IPS-18a (cell line): ENCODE measurements at regions not wholly inside any gene's neighbourhood (a gene's known extent, or its start where the extent isn't known, plus 50 kb on each side); places are given as distances from the start of the nearest gene placed in this dataset.

ENCODE experiments used
- H3K27ac ChIP-seq: one replicate; pipeline ENCODE4 v1.5.1; 2013; ENCODE audit warnings: low read length
- H3K27me3 ChIP-seq: one replicate; pipeline ENCODE4 v1.6.1; 2013; ENCODE audit warnings: mild to moderate bottlenecking, low read length; ENCODE audit not compliant: control insufficient read depth, insufficient read depth
- H3K36me3 ChIP-seq: one replicate; pipeline ENCODE4 v1.6.1; 2013; ENCODE audit warnings: low read depth, low read length; ENCODE audit not compliant: control insufficient read depth
- H3K4me1 ChIP-seq: one replicate; pipeline ENCODE4 v1.6.1; 2013; ENCODE audit warnings: low read depth, low read length; ENCODE audit not compliant: control insufficient read depth
- H3K4me3 ChIP-seq: one replicate; pipeline ENCODE4 v1.5.1; 2013; ENCODE audit warnings: low read length
- H3K9ac ChIP-seq: one replicate; pipeline ENCODE4 v1.6.1; 2013; ENCODE audit warnings: mild to moderate bottlenecking, low read length, moderate library complexity
- H3K9me3 ChIP-seq: one replicate; pipeline ENCODE4 v1.6.1; 2013; ENCODE audit warnings: low read depth, low read length; ENCODE audit not compliant: control insufficient read depth

GRCh38 chr7:47154791-47155190 lies 427.1 kb downstream of the TNS3 start:
- H3K4me3 ChIP-seq: no peak overlapping the region
- no peaks in the 10 kb centered on the region for H3K27me3 ChIP-seq
- no peaks in the 10 kb centered on the region for H3K9me3 ChIP-seq
- no peaks in the 10 kb centered on the region for H3K36me3 ChIP-seq
- H3K9ac ChIP-seq: no peak overlapping the region
- peaks cover 7% of the 10 kb centered on the region for H3K4me1 ChIP-seq
- H3K27ac ChIP-seq: no peak overlapping the region

- H3K36me3 ChIP-seq: no peaks in the 10 kb centered on the region
- peaks cover 7% of the 10 kb centered on the region for H3K4me1 ChIP-seq
- no peak overlapping the region for H3K4me3 ChIP-seq
- H3K9me3 ChIP-seq: no peaks in the 10 kb centered on the region
- H3K9ac ChIP-seq: no peak overlapping the region
- H3K27me3 ChIP-seq: no peaks in the 10 kb centered on the region
- no peak overlapping the region for H3K27ac ChIP-seq
Measured at GRCh38 chr7:47153576-47153975, 428.3 kb downstream of the TNS3 start.

GRCh38 chr7:47153058-47153457 lies 428.9 kb downstream of the TNS3 start:
- no peak overlapping the region for H3K4me3 ChIP-seq
- no peak overlapping the region for H3K27ac ChIP-seq
- H3K27me3 ChIP-seq: no peaks in the 10 kb centered on the region
- H3K4me1 ChIP-seq: peaks cover 7% of the 10 kb centered on the region
- H3K36me3 ChIP-seq: no peaks in the 10 kb centered on the region
- H3K9me3 ChIP-seq: no peaks in the 10 kb centered on the region
- H3K9ac ChIP-seq: no peak overlapping the region

- H3K4me3 ChIP-seq: no peak overlapping the region
- no peaks in the 10 kb centered on the region for H3K27me3 ChIP-seq
- H3K36me3 ChIP-seq: no peaks in the 10 kb centered on the region
- H3K4me1 ChIP-seq: peaks cover 7% of the 10 kb centered on the region
- H3K9me3 ChIP-seq: no peaks in the 10 kb centered on the region
- H3K9ac ChIP-seq: no peak overlapping the region
- H3K27ac ChIP-seq: no peak overlapping the region
Measured at GRCh38 chr7:47152307-47152706, 429.6 kb downstream of the TNS3 start.

GRCh38 chr7:47150497-47151260 lies 431.2 kb downstream of the TNS3 start:
- Histone ChIP-seq H3K36me3 (no peaks in the 10 kb centered on the region), H3K27ac (no peak overlapping the region), H3K9me3 (no peaks in the 10 kb centered on the region), H3K4me3 (no peak overlapping the region), H3K9ac (no peak overlapping the region), H3K27me3 (no peaks in the 10 kb centered on the region), H3K4me1 (peaks cover 7% of the 10 kb centered on the region)

GRCh38 chr7:47149971-47150370 lies 431.9 kb downstream of the TNS3 start:
- Histone ChIP-seq H3K4me3 (no peak overlapping the region), H3K36me3 (no peaks in the 10 kb centered on the region), H3K4me1 (peaks cover 7% of the 10 kb centered on the region), H3K9ac (no peak overlapping the region), H3K9me3 (no peaks in the 10 kb centered on the region), H3K27ac (no peak overlapping the region), H3K27me3 (no peaks in the 10 kb centered on the region)

GRCh38 chr7:47149208-47149839 lies 432.6 kb downstream of the TNS3 start:
- Histone ChIP-seq H3K27ac (no peak overlapping the region), H3K36me3 (no peaks in the 10 kb centered on the region), H3K9ac (no peak overlapping the region), H3K4me3 (no peak overlapping the region), H3K4me1 (peaks cover 7% of the 10 kb centered on the region), H3K9me3 (no peaks in the 10 kb centered on the region), H3K27me3 (no peaks in the 10 kb centered on the region)

- no peak overlapping the region for H3K4me3 ChIP-seq
- no peak overlapping the region for H3K27ac ChIP-seq
- peaks cover 4% of the 10 kb centered on the region for H3K4me1 ChIP-seq
- no peak overlapping the region for H3K9ac ChIP-seq
- no peaks in the 10 kb centered on the region for H3K27me3 ChIP-seq
- no peaks in the 10 kb centered on the region for H3K9me3 ChIP-seq
- H3K36me3 ChIP-seq: no peaks in the 10 kb centered on the region
Measured at GRCh38 chr7:47148536-47149207, 433.2 kb downstream of the TNS3 start.

- H3K9ac ChIP-seq: no peak overlapping the region
- H3K4me1 ChIP-seq: no peaks in the 10 kb centered on the region
- H3K27ac ChIP-seq: no peak overlapping the region
- H3K27me3 ChIP-seq: no peaks in the 10 kb centered on the region
- no peaks in the 10 kb centered on the region for H3K9me3 ChIP-seq
- no peaks in the 10 kb centered on the region for H3K36me3 ChIP-seq
- no peak overlapping the region for H3K4me3 ChIP-seq
Measured at GRCh38 chr7:47147213-47147631, 434.7 kb downstream of the TNS3 start.

- no peaks in the 10 kb centered on the region for H3K4me1 ChIP-seq
- no peaks in the 10 kb centered on the region for H3K9me3 ChIP-seq
- no peak overlapping the region for H3K4me3 ChIP-seq
- H3K27ac ChIP-seq: no peak overlapping the region
- H3K36me3 ChIP-seq: no peaks in the 10 kb centered on the region
- no peak overlapping the region for H3K9ac ChIP-seq
- H3K27me3 ChIP-seq: no peaks in the 10 kb centered on the region
Measured at GRCh38 chr7:47145982-47146381, 435.9 kb downstream of the TNS3 start.

- Histone ChIP-seq H3K27ac (no peak overlapping the region), H3K9me3 (no peaks in the 10 kb centered on the region), H3K4me3 (no peak overlapping the region), H3K9ac (no peak overlapping the region), H3K4me1 (no peaks in the 10 kb centered on the region), H3K27me3 (no peaks in the 10 kb centered on the region), H3K36me3 (no peaks in the 10 kb centered on the region)
Measured at GRCh38 chr7:47145186-47145725, 436.7 kb downstream of the TNS3 start.
